ENCODE measurements at regions not wholly inside any gene's neighbourhood (a gene's known extent, or its start where the extent isn't known, plus 50 kb on each side); places are given as distances from the start of the nearest gene placed in this dataset.
A peak's percentile ranks its signal among the peaks of the same experiment; 100 is the strongest.

DNA sequence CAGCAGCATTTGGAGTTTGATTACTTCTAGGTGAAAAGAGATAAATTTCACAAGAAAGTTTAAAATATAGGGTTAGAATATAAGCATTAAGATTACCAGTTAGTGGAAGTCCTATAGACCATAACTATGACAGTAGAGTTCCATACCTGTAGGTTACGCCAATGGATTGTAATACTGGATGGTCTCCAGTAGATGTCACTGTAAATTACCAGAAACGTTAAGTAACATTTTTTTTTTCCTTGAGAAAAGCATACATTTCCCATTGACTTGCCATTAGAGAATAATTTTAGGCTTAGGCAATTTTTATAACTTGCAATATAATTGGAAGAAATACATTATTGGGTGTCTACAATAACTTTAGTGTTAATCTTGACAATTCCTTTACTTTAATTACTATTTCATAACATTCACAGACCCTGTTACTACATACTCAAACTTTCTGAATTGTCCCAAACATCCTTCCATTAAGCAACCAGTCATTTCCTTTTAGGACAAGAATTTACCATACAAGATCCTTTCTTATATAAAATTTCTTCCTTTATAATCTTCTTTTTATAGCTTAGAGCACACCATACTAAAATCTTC lies 304.1 kb upstream of the TECRL start:
- Histone ChIP-seq H4K20me1 (ENCODE audit: insufficient read depth, low read length) (no peaks in the 10 kb centered on the region), H4K5ac (ENCODE audit: low read depth, low read length) (no peak overlapping the region), H3K9me3 (ENCODE audit: control insufficient read depth, insufficient read depth, low read length) (0 out of 2 replicates have a peak, but pooled peaks cover 2% of the 10 kb centered on the region), H3K9me1 (ENCODE audit: insufficient read depth, low read length) (no peaks in the 10 kb centered on the region), H3K4me3 (ENCODE audit: insufficient read depth, low read depth, low read length) (no peak overlapping the region), H3K23ac (ENCODE audit: low read depth, low read length) (no peak overlapping the region), H3K18ac (ENCODE audit: low read depth, low read length) (no peak overlapping the region), H2AFZ (replicated peaks; ENCODE audit: low read length, poor library complexity) (no peak overlapping the region), H2BK5ac (ENCODE audit: low read depth, low read length, poor library complexity, severe bottlenecking) (no peak overlapping the region), H3K9ac (ENCODE audit: low read depth, low read length) (no peak overlapping the region), H3K27ac (ENCODE audit: insufficient read depth, low read length) (no peak overlapping the region), H2BK120ac (ENCODE audit: low read depth, low read length) (no peak overlapping the region), H3K56ac (ENCODE audit: extremely low read depth, insufficient read depth, low read length) (no peak overlapping the region), H2BK20ac (ENCODE audit: low read depth, low read length) (no peak overlapping the region), H3K4me1 (ENCODE audit: control insufficient read depth, insufficient read depth, low read length) (no peaks in the 10 kb centered on the region), H3K36me3 (ENCODE audit: control insufficient read depth, insufficient read depth, low read length) (no peaks in the 10 kb centered on the region), H3K4ac (ENCODE audit: low read depth, low read length) (no peak overlapping the region), H3K14ac (replicated peaks; ENCODE audit: low read depth, low read length) (no peak overlapping the region), H2BK15ac (ENCODE audit: low read depth, low read length) (no peak overlapping the region), H2AK5ac (ENCODE audit: low read depth, low read length) (no peak overlapping the region), H4K91ac (ENCODE audit: insufficient read depth, low read depth, low read length) (no peak overlapping the region), H3K79me1 (ENCODE audit: low read depth in 1 of 2, low read length in 2 of 2) (no peaks in the 10 kb centered on the region), H3K4me2 (ENCODE audit: low read depth, low read length) (no peak overlapping the region), H3K27me3 (ENCODE audit: control insufficient read depth, insufficient read depth, low read length) (no peaks in the 10 kb centered on the region), H2AK9ac (replicated peaks; ENCODE audit: low read depth, low read length, poor library complexity) (no peak overlapping the region), H4K8ac (ENCODE audit: low read depth in 2 of 2, low read length in 2 of 2) (no peak overlapping the region)
- intact Hi-C loops (cut with micrococcal nuclease), result no loop called here
- WGBS, 2 experiments (ENCODE audit: extremely low coverage in 2 of 2, insufficient read length in 1 of 2), result no CpG with 5 or more reads among the region's 2 CpGs
- dilution Hi-C loops (cut with HindIII; ENCODE audit: low sequenced_read_pairs, unreplicated experiment), result no loop called here
- no TSS peak for BruUV-seq (replicated peaks)
- in situ Hi-C loops (cut with MboI; ENCODE audit: low sequenced_read_pairs), result no loop called here
- ATAC-seq (ENCODE audit: low read depth) (no peak), DNase-seq (peak; percentile 4)
- TF ChIP-seq, protein P1, sequence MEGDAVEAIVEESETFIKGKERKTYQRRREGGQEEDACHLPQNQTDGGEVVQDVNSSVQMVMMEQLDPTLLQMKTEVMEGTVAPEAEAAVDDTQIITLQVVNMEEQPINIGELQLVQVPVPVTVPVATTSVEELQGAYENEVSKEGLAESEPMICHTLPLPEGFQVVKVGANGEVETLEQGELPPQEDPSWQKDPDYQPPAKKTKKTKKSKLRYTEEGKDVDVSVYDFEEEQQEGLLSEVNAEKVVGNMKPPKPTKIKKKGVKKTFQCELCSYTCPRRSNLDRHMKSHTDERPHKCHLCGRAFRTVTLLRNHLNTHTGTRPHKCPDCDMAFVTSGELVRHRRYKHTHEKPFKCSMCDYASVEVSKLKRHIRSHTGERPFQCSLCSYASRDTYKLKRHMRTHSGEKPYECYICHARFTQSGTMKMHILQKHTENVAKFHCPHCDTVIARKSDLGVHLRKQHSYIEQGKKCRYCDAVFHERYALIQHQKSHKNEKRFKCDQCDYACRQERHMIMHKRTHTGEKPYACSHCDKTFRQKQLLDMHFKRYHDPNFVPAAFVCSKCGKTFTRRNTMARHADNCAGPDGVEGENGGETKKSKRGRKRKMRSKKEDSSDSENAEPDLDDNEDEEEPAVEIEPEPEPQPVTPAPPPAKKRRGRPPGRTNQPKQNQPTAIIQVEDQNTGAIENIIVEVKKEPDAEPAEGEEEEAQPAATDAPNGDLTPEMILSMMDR (conservative IDR thresholded peaks at IDR 0.05; ENCODE audit: low read depth, low read length), result peak; percentile 22; the same call in 1 of the 2 replicates
- TF ChIP-seq FOS (IDR thresholded peaks at IDR 0.05; ENCODE audit: low read depth, low read length), result no peak
- POLR2A ChIA-PET (ENCODE audit: unreplicated experiment), result no interaction called here
- CTCF ChIA-PET, result no interaction called here

Measured in IMR-90 (cell line).